NCI-H82 (cell line): ENCODE measurements at regions not wholly inside any gene's neighbourhood (a gene's known extent, or its start where the extent isn't known, plus 50 kb on each side); places are given as distances from the start of the nearest gene placed in this dataset.
"Not testable (repeated sequence)": the region's sequence is repeated elsewhere in the genome, so short reads cannot be mapped to it uniquely, and the experiment has no call there.

Experiments used
- DNase-seq: peaks from one replicate; lab custom pipeline; 2025; lab: John Stamatoyannopoulos, UW

- DNase-seq: not testable (repeated sequence)
These were observed 733.1 kb upstream of the TPTE start for GRCh38 chr21:9788281-9788680.

GRCh38 chr21:9790354-9790753, 731.0 kb upstream of the TPTE start:
- not testable (repeated sequence) for DNase-seq

- not testable (repeated sequence) for DNase-seq
These were observed 729.9 kb upstream of the TPTE start for GRCh38 chr21:9791453-9791852.

- DNase-seq: not testable (repeated sequence)
These were observed 726.1 kb upstream of the TPTE start for GRCh38 chr21:9795291-9795690.

GRCh38 chr21:9796293-9796692, 725.1 kb upstream of the TPTE start:
- DNase-seq: not testable (repeated sequence)

- not testable (repeated sequence) for DNase-seq
These were observed 713.7 kb upstream of the TPTE start for GRCh38 chr21:9807675-9808074.

- not testable (repeated sequence) for DNase-seq
These were observed 710.0 kb upstream of the TPTE start for GRCh38 chr21:9811223-9812004.

GRCh38 chr21:9812507-9812906, 708.9 kb upstream of the TPTE start:
- DNase-seq: not testable (repeated sequence)

GRCh38 chr21:9813894-9814814, 707.2 kb upstream of the TPTE start:
- DNase-seq: not testable (repeated sequence)

GRCh38 chr21:9815181-9815789, 706.1 kb upstream of the TPTE start:
- not testable (repeated sequence) for DNase-seq

GRCh38 chr21:9816734-9817334, 704.5 kb upstream of the TPTE start:
- not testable (repeated sequence) for DNase-seq

- not testable (repeated sequence) for DNase-seq
These were observed 703.4 kb upstream of the TPTE start for GRCh38 chr21:9817841-9818441.

GRCh38 chr21:9819549-9820192, 701.7 kb upstream of the TPTE start:
- not testable (repeated sequence) for DNase-seq

- DNase-seq: not testable (repeated sequence)
These were observed 700.8 kb upstream of the TPTE start for GRCh38 chr21:9820579-9820978.

- not testable (repeated sequence) for DNase-seq
These were observed 699.9 kb upstream of the TPTE start for GRCh38 chr21:9821472-9821871.

GRCh38 chr21:9822093-9822820, 699.1 kb upstream of the TPTE start:
- not testable (repeated sequence) for DNase-seq

GRCh38 chr21:9823197-9824157, 697.9 kb upstream of the TPTE start:
- DNase-seq: peak; percentile 16

- DNase-seq: not testable (repeated sequence)
These were observed 690.6 kb upstream of the TPTE start for GRCh38 chr21:9830801-9831200.

GRCh38 chr21:9832751-9833150, 688.6 kb upstream of the TPTE start:
- DNase-seq: not testable (repeated sequence)
